Activated T-cell treated with anti-CD3 and anti-CD28 coated beads for 1 hour (primary cell): ENCODE measurements at regions not wholly inside any gene's neighbourhood (a gene's known extent, or its start where the extent isn't known, plus 50 kb on each side); places are given as distances from the start of the nearest gene placed in this dataset.

ENCODE experiments used
- DNase-seq: peaks from one replicate; pipeline ENCODE4 v3.0.0-alpha.2; 2020; ENCODE audit warnings: low read depth

DNA sequence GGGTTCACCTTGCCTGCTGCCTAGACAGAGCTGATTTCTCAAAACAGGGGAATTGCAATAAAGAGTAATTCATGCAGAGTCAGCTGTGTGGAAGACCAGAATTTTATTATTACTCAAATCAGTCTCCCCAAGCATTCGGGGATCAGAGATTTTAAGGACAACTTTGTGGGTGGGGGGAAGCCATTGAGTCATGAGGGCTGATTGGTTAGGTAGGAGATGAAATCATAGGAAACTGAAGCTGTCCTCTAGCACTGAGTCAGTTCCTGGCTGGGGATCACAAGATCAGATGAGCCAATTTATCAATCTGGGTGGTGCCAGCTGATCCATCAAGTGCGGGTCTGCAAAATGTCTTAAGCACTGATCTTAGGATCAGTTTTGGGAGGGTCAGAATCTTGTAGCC, 159.1 kb upstream of the MAP1B start:
- DNase-seq, result no peak

DNA sequence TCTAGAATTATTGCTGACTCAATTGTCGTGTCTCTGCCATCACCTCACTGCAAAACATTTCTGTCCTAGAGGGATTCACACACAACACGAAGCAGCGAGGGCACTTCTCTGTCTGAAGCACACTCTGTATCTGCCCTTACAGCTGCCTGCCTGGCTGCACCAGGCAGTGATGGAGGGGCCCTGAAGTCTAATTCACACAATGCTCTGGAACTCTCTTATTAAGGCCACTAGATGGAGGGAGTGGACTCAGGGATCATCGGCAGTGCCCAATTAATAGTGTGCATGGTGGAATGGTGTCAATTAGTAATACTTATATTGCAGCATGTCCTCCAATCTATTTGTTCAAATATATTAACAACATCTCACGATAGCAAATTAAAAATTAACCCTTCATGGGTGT, 157.5 kb upstream of the MAP1B start:
- DNase-seq, result no peak

DNA sequence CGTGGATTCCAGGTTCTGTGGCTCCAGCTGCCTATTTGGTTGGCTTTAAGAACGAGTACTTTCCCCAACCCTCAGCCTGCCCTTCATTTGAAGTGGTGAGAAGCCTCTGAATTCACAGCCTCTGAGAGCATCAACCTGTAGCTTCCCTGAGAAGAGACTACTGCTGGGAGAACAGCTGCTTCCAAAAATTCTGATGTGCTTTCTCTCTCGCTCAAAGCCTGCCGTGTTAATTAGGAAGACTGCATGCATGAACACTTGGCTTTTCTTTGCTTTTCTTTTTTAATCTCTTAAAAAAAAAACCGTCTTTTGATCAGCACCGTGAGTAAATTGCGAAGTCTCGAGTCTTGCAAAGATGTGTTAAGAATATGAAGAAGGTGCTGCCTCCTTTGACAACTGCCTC, 153.4 kb upstream of the MAP1B start:
- no peak for DNase-seq

DNA sequence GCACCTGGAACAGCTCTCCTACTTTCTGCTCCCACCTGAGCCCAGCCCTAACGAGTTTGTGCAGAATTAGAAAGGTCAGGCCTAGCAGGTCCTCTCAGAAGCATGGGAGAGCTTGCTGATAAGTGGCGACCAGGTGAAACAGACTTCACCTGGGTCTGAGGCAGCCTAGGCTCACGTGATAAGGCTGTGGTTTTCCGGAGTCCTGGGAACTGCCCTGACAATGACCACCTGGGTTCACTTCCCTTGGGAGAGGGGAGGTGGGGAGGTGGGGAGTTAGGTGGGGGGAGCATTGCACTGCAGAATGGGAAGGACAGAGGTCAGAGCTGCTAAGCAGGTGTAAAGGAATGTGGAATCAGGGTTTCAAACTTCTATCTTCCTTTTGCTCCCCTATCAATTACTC, 152.9 kb upstream of the MAP1B start:
- DNase-seq, result no peak

DNA sequence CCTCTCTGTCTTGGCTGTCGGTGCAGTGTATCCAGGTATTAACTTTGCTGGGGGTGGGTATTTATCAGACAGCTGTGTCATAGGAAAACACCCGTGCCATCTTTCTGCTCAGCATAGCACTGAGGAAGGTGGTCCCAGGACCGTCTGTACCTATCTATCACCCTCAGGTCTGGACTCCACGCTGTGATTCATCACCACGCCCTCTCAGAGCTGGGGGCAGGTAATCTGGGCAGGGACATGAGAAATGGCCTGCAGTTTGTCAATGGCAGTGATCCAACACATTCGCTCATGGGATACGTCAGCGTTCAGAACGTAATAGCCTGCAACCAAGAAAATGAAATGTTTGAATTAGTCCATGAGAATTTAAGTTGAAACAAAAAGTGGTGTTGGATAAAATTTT, 151.6 kb upstream of the MAP1B start:
- no peak for DNase-seq

GRCh38 chr5:71957292-71957898, 149.9 kb upstream of the MAP1B start:
- DNase-seq, result no peak

DNA sequence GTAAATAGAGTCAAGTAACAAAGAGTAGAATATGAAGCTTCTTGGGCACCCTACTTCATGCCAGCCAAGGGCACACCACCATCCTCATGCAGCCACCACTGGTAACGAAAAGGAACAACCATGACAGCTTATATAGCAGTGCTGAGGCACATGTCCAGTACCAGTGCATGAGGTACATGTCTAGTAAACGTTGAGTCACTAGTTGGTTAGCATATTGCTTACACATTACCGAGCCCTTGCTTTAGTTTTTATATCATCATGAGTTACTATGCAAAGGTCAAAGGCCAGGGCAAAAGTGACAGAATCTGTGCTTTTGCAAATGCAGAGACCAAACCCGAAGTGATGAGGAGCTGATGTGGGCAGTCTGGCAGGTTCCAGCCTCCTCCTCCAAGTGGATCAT, 147.1 kb upstream of the MAP1B start:
- no peak for DNase-seq

DNA sequence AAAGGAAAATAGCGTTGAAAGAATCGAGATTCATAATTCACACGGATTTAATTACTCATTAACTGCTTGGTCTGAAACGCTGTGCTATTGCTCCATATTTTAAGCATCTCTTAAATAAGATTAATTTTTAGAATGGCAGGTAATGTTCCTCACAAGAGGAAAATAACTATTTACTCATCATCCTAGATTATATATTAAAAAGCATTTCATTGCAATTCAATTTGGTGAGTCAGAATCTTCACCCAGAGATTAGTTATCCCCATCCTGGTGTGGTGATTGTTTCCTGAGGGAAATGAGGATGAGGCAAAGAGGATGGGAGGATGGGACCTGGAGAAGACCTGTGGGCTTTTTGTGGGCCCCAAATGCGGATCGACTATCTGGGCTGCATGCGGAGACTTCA, 145.5 kb upstream of the MAP1B start:
- no peak for DNase-seq

DNA sequence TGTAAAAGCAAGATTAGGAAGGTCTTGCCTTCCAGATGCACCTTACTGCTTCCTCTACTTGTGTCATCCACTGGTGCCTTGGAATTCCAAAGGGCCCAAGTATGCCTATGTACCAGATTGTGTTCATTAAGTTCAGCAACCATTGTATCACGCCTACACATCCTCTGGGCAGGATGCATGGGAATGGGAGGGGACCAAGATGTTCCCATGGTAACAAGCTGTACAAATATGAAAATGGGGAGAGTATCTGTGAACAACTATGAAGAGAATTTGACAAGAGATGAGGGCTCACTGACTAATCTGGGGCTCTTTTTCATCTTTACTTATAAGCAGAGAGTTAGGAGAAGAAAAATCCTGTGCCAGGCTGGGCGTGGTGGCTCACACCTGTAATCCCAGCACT, 137.8 kb upstream of the MAP1B start:
- DNase-seq, result no peak

DNA sequence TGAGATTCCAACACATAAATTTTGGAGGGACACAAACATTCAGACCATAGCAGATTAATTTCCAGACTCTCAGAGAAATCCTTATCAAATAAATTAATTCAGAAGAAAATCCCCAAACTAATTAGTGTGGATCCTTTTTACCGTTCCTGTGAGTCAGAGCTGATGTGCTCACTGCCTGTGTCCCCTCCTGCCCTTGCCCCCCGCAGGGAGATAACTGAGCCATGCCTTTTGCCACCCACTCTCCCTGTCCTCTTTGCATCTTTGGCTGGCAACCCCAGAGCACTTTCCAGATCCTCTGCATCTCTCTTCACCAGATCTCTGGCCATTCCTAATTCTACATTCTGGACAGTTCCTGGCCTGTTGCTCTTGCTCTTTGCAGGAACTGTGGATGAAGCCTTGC, 135.4 kb upstream of the MAP1B start:
- no peak for DNase-seq

GRCh38 chr5:71972777-71973473, 134.3 kb upstream of the MAP1B start:
- no peak for DNase-seq

GRCh38 chr5:71973563-71973962, 133.7 kb upstream of the MAP1B start:
- DNase-seq, result no peak

GRCh38 chr5:71974165-71974564, 133.1 kb upstream of the MAP1B start:
- no peak for DNase-seq

DNA sequence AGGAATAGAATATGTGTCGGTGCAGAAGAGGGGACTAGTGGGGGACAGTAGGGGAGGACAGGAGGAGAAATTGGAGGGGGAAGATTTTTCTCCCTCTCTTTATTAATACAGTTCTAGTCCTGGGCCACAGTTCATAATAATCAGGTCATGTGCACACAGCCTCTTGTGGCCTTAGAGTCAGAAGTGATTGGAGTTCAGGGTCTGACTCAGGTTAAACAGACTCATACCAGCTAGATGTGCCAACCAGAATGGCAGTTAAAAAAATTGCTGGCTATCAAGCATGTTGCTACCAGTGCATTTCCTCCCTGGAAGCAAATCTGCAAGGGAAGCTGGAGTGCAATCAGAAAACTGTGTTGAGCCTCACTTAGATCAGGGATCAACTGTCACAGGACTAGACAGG, 132.7 kb upstream of the MAP1B start:
- no peak for DNase-seq

DNA sequence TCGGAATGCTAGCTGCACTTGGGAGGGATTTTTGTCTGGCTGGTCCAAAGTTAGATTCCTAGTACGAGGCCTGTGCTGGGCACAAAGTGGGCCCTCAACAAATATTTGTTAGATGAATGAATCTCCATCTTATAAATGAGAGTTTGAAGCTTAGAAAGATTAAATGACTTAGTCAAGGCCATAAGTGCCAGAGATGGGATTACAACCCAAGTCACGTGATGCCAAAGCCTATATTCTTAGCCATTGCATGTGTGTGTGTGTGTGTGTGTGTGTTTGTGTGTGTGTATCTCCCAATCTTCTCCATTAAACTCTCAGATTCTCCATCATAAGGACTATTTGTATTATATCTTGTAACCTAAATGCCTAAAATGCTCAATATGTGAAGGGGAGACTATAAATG, 130.8 kb upstream of the MAP1B start:
- no peak for DNase-seq

DNA sequence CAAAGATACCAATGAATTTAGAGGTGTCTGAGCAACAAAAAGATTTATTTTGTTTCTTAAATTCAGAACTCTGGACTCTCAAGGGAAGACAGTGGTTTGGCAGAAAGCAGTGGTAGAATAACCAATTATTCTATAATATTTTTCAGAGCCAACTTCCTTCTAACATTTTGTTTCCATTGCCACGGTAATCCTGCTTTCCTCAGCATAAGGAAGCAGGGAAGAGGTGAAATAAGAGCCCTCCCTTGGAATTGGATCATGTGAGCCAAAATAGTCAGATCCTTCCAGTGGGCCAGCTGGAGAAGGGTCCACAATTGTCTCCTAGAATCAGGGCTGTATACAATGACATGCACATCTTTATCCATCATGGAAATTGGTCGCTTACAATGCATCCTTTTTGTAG, 130.0 kb upstream of the MAP1B start:
- no peak for DNase-seq

DNA sequence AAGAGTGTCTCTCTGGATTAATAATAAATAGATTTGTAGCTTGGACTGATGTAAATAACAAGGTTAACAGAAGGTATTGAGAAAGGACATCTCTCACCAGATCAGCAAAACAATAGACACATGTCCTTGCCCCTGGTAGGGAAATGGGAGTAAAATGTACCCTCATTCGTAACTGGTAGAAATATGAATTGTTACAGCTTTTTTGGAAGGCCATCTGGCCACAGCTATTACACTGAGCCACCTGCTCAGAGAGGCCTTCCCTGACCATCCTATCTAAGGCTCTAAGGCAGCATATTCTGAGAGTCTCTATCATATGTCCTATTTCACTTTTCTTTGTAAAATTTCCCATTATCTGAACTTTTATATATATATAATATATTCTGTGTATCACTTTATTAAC, 129.1 kb upstream of the MAP1B start:
- DNase-seq, result no peak

GRCh38 chr5:71982717-71983395, 124.4 kb upstream of the MAP1B start:
- DNase-seq, result no peak

GRCh38 chr5:71986101-71986500, 121.2 kb upstream of the MAP1B start:
- no peak for DNase-seq

DNA sequence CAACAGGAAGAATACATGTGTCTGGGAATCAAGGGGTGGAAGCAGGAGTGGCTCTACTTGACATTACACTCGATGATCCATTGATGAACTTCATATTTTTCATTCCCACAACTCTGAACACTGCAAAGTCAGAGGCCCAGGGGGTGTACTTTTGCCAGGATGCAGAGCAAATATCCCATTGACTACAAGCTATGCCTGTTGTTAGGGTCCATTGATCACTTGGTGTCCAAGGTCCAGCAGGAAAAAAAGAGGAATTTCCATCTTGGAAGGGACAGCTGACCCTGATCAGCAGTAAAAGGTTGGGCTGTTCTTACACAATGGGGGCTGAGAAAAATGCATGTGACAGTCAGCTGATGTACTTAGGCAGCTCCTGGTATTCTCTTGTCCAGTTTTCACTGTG, 118.5 kb upstream of the MAP1B start:
- no peak for DNase-seq

DNA sequence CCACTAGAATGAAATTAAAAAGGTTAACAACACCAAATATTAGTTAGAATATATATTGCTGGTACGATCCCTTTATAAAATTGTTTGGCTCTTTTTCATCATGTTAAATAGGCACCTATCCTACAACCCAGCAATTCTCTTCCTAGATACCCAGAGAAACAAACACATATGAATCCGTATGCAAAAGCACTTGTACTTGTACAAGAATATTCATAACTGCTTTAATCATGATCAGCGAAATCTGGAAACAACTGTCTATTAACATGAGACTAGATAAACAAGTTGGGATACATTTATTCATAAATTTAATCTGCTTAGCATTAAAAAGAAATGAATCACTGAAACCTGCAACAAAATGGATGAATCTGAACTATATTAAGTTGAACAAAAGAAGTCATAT, 113.7 kb upstream of the MAP1B start:
- no peak for DNase-seq

- no peak for DNase-seq
Observed at GRCh38 chr5:71996789-71997188, 110.5 kb upstream of the MAP1B start.

DNA sequence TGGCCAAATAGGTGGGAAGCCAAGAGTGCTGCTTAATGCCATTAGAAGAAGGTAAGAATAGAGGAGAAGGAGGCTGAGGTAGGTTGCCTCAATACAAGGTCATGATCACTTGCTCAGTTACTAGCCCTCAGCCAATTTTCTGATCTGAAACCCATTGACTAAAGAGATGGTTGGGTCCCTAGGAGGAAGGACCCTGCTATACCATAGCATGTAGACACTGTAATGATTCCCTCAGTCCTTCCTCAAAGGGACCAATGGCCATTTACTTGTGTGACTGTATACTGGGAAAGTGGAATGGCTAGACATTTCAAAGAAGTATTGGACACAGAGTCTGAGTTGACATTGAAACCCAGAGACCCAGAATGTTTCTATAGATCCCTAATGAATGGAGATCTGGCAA, 108.5 kb upstream of the MAP1B start:
- no peak for DNase-seq

GRCh38 chr5:72000707-72001106, 106.6 kb upstream of the MAP1B start:
- DNase-seq, result no peak
